Peyer's patch (tissue), 4 donors: ENCODE measurements at regions not wholly inside any gene's neighbourhood (a gene's known extent, or its start where the extent isn't known, plus 50 kb on each side); places are given as distances from the start of the nearest gene placed in this dataset.
"Not testable (repeated sequence)": the region's sequence is repeated elsewhere in the genome, so short reads cannot be mapped to it uniquely, and the experiment has no call there.

Source experiments
- DNase-seq, 3 donors: peaks; one replicate each; pipeline ENCODE4 v3.0.0-alpha.2; 2017 to 2019
- H3K27ac ChIP-seq, 4 donors: fragments of 200-600 bp; sonication (generic); one replicate each; pipeline ENCODE4 v1.5.1; 2016 to 2019
- H3K27me3 ChIP-seq, 2 donors: fragments of 200-600 bp; sonication (generic); one replicate each; pipeline ENCODE4 v1.5.1; 2019
- H3K36me3 ChIP-seq, 3 donors: fragments of 200-600 bp; sonication (generic); one replicate each; pipeline ENCODE4 v1.5.1; 2016 to 2019
- H3K4me1 ChIP-seq, 4 donors: fragments of 200-600 bp; sonication (generic); one replicate each; pipeline ENCODE4 v1.5.1; 2016 to 2019
- H3K4me3 ChIP-seq, 4 donors: fragments of 200-600 bp; sonication (generic); 1 replicate in 3 of 4; 2 replicates in 1 of 4; pipeline ENCODE4 v1.5.1; 2016 to 2019; ENCODE audit warnings: mild to moderate bottlenecking in 1 of 4
- H3K9me3 ChIP-seq, 4 donors: fragments of 200-600 bp; sonication (generic); one replicate each; pipeline ENCODE4 v1.5.1; 2016 to 2019; ENCODE audit warnings: mild to moderate bottlenecking in 1 of 4
- CTCF ChIP-seq, 6 experiments: fragments of 450-650 bp in 4 of 6; fragments of 200-600 bp in 2 of 6; sonication (generic) in 1 of 6; IDR thresholded peaks; one replicate each; pipeline ENCODE4 v1.5.1; 2017 to 2019; ENCODE audit warnings: antibody characterized with exemption in 6 of 6, mild to moderate bottlenecking in 3 of 6, moderate library complexity in 1 of 6
- POLR2A ChIP-seq, 2 donors: fragments of 450-650 bp; IDR thresholded peaks; one replicate each; pipeline ENCODE4 v1.5.1; 2017; ENCODE audit warnings: antibody characterized with exemption in 2 of 2, mild to moderate bottlenecking in 2 of 2, moderate library complexity in 2 of 2

- TF ChIP-seq POLR2A (IDR thresholded peaks at IDR 0.05), result no peak
- TF ChIP-seq CTCF (IDR thresholded peaks at IDR 0.05), result no peak
- Histone ChIP-seq H3K4me1 (no peaks in the 10 kb centered on the region), H3K36me3 (no peaks in the 10 kb centered on the region), H3K9me3 (no peaks in the 10 kb centered on the region), H3K27me3 (no peaks in the 10 kb centered on the region), H3K4me3 (no peak overlapping the region), H3K27ac (no peak overlapping the region)
- no peak for DNase-seq
Observed at GRCh38 chr6:8852332-8852731, 417.0 kb upstream of the SLC35B3 start.

DNA sequence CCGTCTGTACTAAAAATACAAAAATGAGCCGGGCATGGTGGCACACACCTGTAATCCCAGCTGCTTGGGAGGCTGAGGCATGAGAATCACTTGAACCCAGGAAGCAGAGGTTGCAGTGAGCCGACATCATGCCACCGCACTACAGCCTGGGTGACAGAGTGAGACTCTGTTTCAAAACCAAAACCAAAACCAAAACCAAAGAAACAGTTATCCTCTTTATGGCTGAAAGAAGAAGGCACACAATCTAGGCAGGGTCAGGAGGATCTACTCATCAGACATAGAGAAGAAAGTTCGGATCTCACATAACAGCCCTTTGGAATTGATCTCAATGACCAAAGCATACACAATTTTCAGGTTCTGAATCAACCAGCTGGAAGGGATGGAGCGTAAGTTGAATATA is 411.3 kb upstream of the SLC35B3 start:
- not testable (repeated sequence) for H3K4me3 ChIP-seq, DNase-seq, H3K4me1 ChIP-seq

GRCh38 chr6:8845690-8846089 is 410.3 kb upstream of the SLC35B3 start:
- DNase-seq, result no peak
- Histone ChIP-seq H3K4me3 (no peak overlapping the region), H3K9me3 (no peaks in the 10 kb centered on the region), H3K4me1 (no peaks in the 10 kb centered on the region), H3K27me3 (no peaks in the 10 kb centered on the region), H3K27ac (no peak overlapping the region), H3K36me3 (no peaks in the 10 kb centered on the region)
- no peak for TF ChIP-seq POLR2A (IDR thresholded peaks at IDR 0.05)
- TF ChIP-seq CTCF (IDR thresholded peaks at IDR 0.05), result no peak

More for the DNA sequence above, 411.3 kb upstream of the SLC35B3 start:
- not testable (repeated sequence) for H3K27ac ChIP-seq, H3K27me3 ChIP-seq, H3K36me3 ChIP-seq, H3K9me3 ChIP-seq

GRCh38 chr6:8844968-8845367 is 409.6 kb upstream of the SLC35B3 start:
- no peak overlapping the region for H3K27ac ChIP-seq
- DNase-seq, result no peak
- H3K4me3 ChIP-seq, result no peak overlapping the region
- no peaks in the 10 kb centered on the region for H3K27me3 ChIP-seq
- no peak for TF ChIP-seq CTCF (IDR thresholded peaks at IDR 0.05)
- no peaks in the 10 kb centered on the region for H3K4me1 ChIP-seq
- H3K9me3 ChIP-seq, result no peaks in the 10 kb centered on the region
- H3K36me3 ChIP-seq, result no peaks in the 10 kb centered on the region

DNA sequence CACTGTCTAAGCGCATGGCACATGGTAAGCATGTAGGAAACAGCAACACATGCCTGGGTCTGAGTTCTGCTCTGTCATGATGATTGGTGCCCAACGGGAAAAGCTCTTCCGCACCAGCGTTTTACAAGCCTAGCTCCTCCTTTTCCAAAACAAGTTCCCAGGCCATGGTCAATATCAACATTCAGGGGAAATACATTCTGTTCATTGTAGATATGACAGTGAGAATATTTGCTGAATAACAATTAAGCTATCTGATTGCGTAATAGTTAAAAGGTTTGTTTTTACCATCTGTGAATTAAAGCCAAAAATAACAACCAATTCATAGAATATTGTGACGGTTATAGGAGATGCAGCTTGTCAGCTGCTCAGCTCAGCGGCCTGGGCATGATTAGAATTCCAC is 404.3 kb upstream of the SLC35B3 start:
- no peak overlapping the region for H3K27ac ChIP-seq
- no peak for DNase-seq
- no peaks in the 10 kb centered on the region for H3K9me3 ChIP-seq
- H3K4me1 ChIP-seq, result no peaks in the 10 kb centered on the region
- H3K36me3 ChIP-seq, result no peaks in the 10 kb centered on the region
- TF ChIP-seq POLR2A (IDR thresholded peaks at IDR 0.05), result no peak
- TF ChIP-seq CTCF (IDR thresholded peaks at IDR 0.05), result no peak
- H3K4me3 ChIP-seq, result no peak overlapping the region
- no peaks in the 10 kb centered on the region for H3K27me3 ChIP-seq

- H3K27me3 ChIP-seq, result no peaks in the 10 kb centered on the region
- no peaks in the 10 kb centered on the region for H3K9me3 ChIP-seq
- no peak for DNase-seq
- no peak overlapping the region for H3K27ac ChIP-seq
- no peaks in the 10 kb centered on the region for H3K4me1 ChIP-seq
- no peaks in the 10 kb centered on the region for H3K36me3 ChIP-seq
- TF ChIP-seq CTCF (IDR thresholded peaks at IDR 0.05), result no peak
- TF ChIP-seq POLR2A (IDR thresholded peaks at IDR 0.05), result no peak
- H3K4me3 ChIP-seq, result no peak overlapping the region
Observed at GRCh38 chr6:8837343-8837742, 402.0 kb upstream of the SLC35B3 start.

GRCh38 chr6:8832695-8833094 is 397.4 kb upstream of the SLC35B3 start:
- H3K36me3 ChIP-seq, H3K27me3 ChIP-seq, H3K27ac ChIP-seq, H3K4me3 ChIP-seq, H3K4me1 ChIP-seq, DNase-seq, H3K9me3 ChIP-seq: not testable (repeated sequence)
